Neural progenitor cell (in vitro differentiated cells): ENCODE measurements at regions not wholly inside any gene's neighbourhood (a gene's known extent, or its start where the extent isn't known, plus 50 kb on each side); places are given as distances from the start of the nearest gene placed in this dataset.

Experiments
- EZH2 ChIP-seq: fragments of 200-600 bp; sonication (generic); IDR thresholded peaks from 2 replicates; pipeline ENCODE4 v1.6.1; 2017; ENCODE audit warnings: antibody characterized with exemption, mild to moderate bottlenecking, moderate library complexity
- TF ChIP-seq, protein P1 (sequence below): fragments of 200-600 bp; sonication (generic); IDR thresholded peaks from 2 replicates; pipeline ENCODE4 v1.5.1; 2017; ENCODE audit warnings: antibody characterized with exemption, mild to moderate bottlenecking

DNA sequence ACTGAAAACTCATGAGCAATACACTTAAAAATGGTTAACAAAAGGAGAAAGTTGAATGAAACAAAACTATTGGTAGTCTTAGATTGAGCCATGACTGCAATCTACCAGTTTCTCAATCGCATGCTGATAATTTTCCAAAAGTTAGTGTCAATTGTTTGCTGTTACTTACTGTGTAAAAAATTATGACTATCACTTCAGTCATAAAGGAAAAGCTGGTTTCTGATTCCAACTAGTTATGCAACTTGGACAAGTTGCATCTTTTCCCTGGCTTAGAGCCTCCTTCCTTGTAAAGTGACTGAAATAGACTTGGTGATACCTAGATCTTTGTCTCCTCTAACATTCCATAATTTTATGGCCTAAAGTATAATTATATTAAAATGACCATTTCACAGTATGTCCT is 88.3 kb upstream of the PAK5 start:
- TF ChIP-seq, protein P1, sequence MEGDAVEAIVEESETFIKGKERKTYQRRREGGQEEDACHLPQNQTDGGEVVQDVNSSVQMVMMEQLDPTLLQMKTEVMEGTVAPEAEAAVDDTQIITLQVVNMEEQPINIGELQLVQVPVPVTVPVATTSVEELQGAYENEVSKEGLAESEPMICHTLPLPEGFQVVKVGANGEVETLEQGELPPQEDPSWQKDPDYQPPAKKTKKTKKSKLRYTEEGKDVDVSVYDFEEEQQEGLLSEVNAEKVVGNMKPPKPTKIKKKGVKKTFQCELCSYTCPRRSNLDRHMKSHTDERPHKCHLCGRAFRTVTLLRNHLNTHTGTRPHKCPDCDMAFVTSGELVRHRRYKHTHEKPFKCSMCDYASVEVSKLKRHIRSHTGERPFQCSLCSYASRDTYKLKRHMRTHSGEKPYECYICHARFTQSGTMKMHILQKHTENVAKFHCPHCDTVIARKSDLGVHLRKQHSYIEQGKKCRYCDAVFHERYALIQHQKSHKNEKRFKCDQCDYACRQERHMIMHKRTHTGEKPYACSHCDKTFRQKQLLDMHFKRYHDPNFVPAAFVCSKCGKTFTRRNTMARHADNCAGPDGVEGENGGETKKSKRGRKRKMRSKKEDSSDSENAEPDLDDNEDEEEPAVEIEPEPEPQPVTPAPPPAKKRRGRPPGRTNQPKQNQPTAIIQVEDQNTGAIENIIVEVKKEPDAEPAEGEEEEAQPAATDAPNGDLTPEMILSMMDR, result no peak
- TF ChIP-seq EZH2, result no peak
